Right lobe of liver (tissue), 4 donors: ENCODE measurements at regions not wholly inside any gene's neighbourhood (a gene's known extent, or its start where the extent isn't known, plus 50 kb on each side); places are given as distances from the start of the nearest gene placed in this dataset.

Experiments used
- CTCF ChIP-seq, 4 donors: fragments of 200-600 bp in 3 of 4; fragments of 450-650 bp in 1 of 4; IDR thresholded peaks; one replicate each; pipeline versions ENCODE4 v1.5.1 to v1.8.0; 2016 to 2022; ENCODE audit warnings: antibody characterized with exemption in 4 of 4, mild to moderate bottlenecking in 2 of 4
- POLR2A ChIP-seq: fragments of 450-650 bp; IDR thresholded peaks from one replicate; pipeline ENCODE4 v1.6.1; 2017; ENCODE audit warnings: antibody characterized with exemption, mild to moderate bottlenecking
- donor health status: DM: no; HTN: no; CAD: no.
- donor health status: DM: no; HTN: no; CAD: no.
- donor health status: DM: no; HTN: yes; CAD: no.

DNA sequence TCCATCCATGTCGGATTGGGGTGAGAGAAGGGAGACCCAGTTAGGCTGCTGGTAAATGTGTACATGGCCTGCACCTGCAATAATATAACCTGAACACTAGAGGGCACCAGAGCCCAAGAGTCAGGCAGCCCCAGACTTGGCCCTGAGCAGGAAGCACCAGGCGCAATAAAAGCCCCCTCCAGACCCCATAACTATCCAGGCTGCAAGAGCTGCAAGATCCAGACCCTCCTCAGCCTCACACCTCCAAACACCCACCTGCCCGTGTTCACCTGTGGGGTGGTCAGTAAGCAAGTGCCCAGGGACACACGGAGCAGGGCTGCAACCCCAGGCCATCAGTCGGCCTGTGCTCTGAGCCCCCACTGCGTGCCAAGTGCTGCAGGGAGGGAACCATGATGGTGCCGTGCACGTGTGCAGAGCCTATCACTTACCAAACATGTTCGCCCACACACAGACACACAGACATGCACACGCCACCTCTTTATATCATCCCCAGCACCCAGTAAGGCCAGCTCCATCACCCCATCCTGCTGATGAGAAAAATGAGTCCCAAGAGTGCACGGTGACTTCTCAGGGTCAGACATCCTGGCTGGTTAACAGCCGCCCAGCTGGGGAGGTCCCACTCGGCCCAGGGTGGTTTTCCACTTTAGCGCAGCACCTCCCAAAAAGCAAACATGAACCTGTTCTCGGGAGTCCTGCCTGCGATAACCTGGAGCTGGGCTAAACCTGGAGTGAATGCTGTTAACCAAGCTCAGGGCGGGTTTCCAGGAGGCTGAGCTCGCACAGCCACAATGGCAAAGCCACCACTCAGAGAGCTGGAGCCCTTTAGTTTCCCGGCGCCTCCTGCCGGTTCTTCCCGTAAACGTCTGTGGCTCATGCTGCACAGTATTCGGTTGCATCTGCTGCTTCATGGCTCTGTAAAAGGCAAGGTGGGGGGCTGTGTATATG is 439.8 kb downstream of the SOX9 start:
- TF ChIP-seq CTCF (IDR thresholded peaks at IDR 0.05) = peak; percentile 64 to 88 (median 78)
- TF ChIP-seq POLR2A = no peak
